Loucy (cell line): ENCODE measurements at regions not wholly inside any gene's neighbourhood (a gene's known extent, or its start where the extent isn't known, plus 50 kb on each side); places are given as distances from the start of the nearest gene placed in this dataset.

Source experiments
- CTCF ChIP-seq: fragments of 200-600 bp; sonication (generic); conservative IDR thresholded peaks from 2 replicates; pipeline ENCODE4 v1.5.1; 2014; ENCODE audit warnings: mild to moderate bottlenecking, antibody characterized with exemption, low read length
- EZH2phosphoT487 ChIP-seq: fragments of 200-600 bp; IDR thresholded peaks from 2 replicates; pipeline ENCODE4 v1.6.1; 2018; ENCODE audit warnings: antibody characterized with exemption, mild to moderate bottlenecking, moderate library complexity, borderline replicate concordance

- TF ChIP-seq CTCF (no peak), EZH2phosphoT487 (no peak)
These were observed 415.3 kb upstream of the FAM174A start for GRCh38 chr5:100119903-100120302.
